Thoracic aorta (tissue), 2 donors: ENCODE measurements at regions not wholly inside any gene's neighbourhood (a gene's known extent, or its start where the extent isn't known, plus 50 kb on each side); places are given as distances from the start of the nearest gene placed in this dataset.

Experiments used
- ATAC-seq: fragments of 150-250 bp; one replicate; pipeline ENCODE4 v1.8.0; 2017; ENCODE audit warnings: low read depth; ENCODE audit not compliant: insufficient number of reproducible peaks, low FRiP score
- DNase-seq: peaks from one replicate; pipeline ENCODE4 v3.0.0-alpha.2; 2020; ENCODE audit warnings: low spot score
- H3K27ac ChIP-seq, 2 donors: fragments of 200-600 bp; sonication (generic); 1 replicate in 1 of 2; 2 replicates in 1 of 2; pipeline ENCODE4 v1.5.1; 2016; ENCODE audit warnings: mild to moderate bottlenecking in 2 of 2, moderate library complexity in 2 of 2
- H3K27me3 ChIP-seq: fragments of 200-600 bp; sonication (generic); replicated peaks from 2 replicates; pipeline ENCODE4 v1.6.0; 2016; ENCODE audit warnings: mild to moderate bottlenecking; ENCODE audit not compliant: insufficient read depth
- H3K36me3 ChIP-seq: fragments of 200-600 bp; sonication (generic); one replicate; pipeline ENCODE4 v1.5.1; 2016
- H3K4me1 ChIP-seq, 2 donors: fragments of 200-600 bp; sonication (generic); 1 replicate in 1 of 2; 2 replicates in 1 of 2; pipeline versions ENCODE4 v1.5.1 to v1.6.0; 2016; ENCODE audit warnings: low read depth in 2 of 2, mild to moderate bottlenecking in 1 of 2; ENCODE audit not compliant: control insufficient read depth in 1 of 2
- H3K4me3 ChIP-seq: fragments of 200-600 bp; sonication (generic); 2 replicates; pipeline ENCODE4 v1.5.1; 2016; ENCODE audit warnings: mild to moderate bottlenecking
- H3K9me3 ChIP-seq: fragments of 200-600 bp; sonication (generic); 2 replicates; pipeline ENCODE4 v1.5.1; 2016
- CTCF ChIP-seq: fragments of 200-600 bp; sonication (generic); IDR thresholded peaks from one replicate; pipeline ENCODE4 v1.5.1; 2019; ENCODE audit warnings: antibody characterized with exemption

GRCh38 chr1:189496768-189497167 is 980.9 kb downstream of the BRINP3 start:
- H3K9me3 ChIP-seq, result no peaks in the 10 kb centered on the region
- TF ChIP-seq CTCF, result no peak
- ATAC-seq, result no peak

GRCh38 chr1:189499736-189500135 is 977.9 kb downstream of the BRINP3 start:
- DNase-seq, result no peak
- H3K36me3 ChIP-seq, result no peaks in the 10 kb centered on the region
- ATAC-seq, result no peak
- TF ChIP-seq CTCF, result no peak
- no peak overlapping the region for H3K27ac ChIP-seq
- H3K9me3 ChIP-seq, result no peaks in the 10 kb centered on the region
- no peaks in the 10 kb centered on the region for H3K4me1 ChIP-seq
- H3K27me3 ChIP-seq, result no peaks in the 10 kb centered on the region
- H3K4me3 ChIP-seq, result no peak overlapping the region

More at GRCh38 chr1:189496768-189497167, 980.9 kb downstream of the BRINP3 start:
- DNase-seq, result no peak
- H3K27me3 ChIP-seq, result no peaks in the 10 kb centered on the region
- no peaks in the 10 kb centered on the region for H3K4me1 ChIP-seq
- no peak overlapping the region for H3K27ac ChIP-seq
- no peak overlapping the region for H3K4me3 ChIP-seq
- H3K36me3 ChIP-seq, result no peaks in the 10 kb centered on the region

GRCh38 chr1:189500778-189501177 is 976.9 kb downstream of the BRINP3 start:
- H3K4me3 ChIP-seq, result no peak overlapping the region
- H3K36me3 ChIP-seq, result no peaks in the 10 kb centered on the region
- no peak overlapping the region for H3K27ac ChIP-seq
- ATAC-seq (no peak), DNase-seq (no peak)
- no peaks in the 10 kb centered on the region for H3K9me3 ChIP-seq
- H3K4me1 ChIP-seq, result no peaks in the 10 kb centered on the region
- no peak for TF ChIP-seq CTCF
- no peaks in the 10 kb centered on the region for H3K27me3 ChIP-seq

- no peak overlapping the region for H3K27ac ChIP-seq
- DNase-seq (no peak), ATAC-seq (no peak)
- no peaks in the 10 kb centered on the region for H3K36me3 ChIP-seq
- H3K27me3 ChIP-seq, result no peaks in the 10 kb centered on the region
- H3K4me3 ChIP-seq, result no peak overlapping the region
- H3K4me1 ChIP-seq, result no peaks in the 10 kb centered on the region
- TF ChIP-seq CTCF, result no peak
- no peaks in the 10 kb centered on the region for H3K9me3 ChIP-seq
These were observed 966.8 kb downstream of the BRINP3 start for GRCh38 chr1:189510827-189511226.

- DNase-seq (no peak), ATAC-seq (no peak)
- Histone ChIP-seq H3K27ac (no peak overlapping the region), H3K4me1 (no peaks in the 10 kb centered on the region), H3K9me3 (no peaks in the 10 kb centered on the region), H3K27me3 (no peaks in the 10 kb centered on the region), H3K4me3 (no peak overlapping the region), H3K36me3 (no peaks in the 10 kb centered on the region)
- TF ChIP-seq CTCF, result no peak
These were observed 964.6 kb downstream of the BRINP3 start for GRCh38 chr1:189513091-189513490.
